HG03575 (cell line): ENCODE measurements at regions not wholly inside any gene's neighbourhood (a gene's known extent, or its start where the extent isn't known, plus 50 kb on each side); places are given as distances from the start of the nearest gene placed in this dataset.

Source experiments
- ATAC-seq: cut with Tn5 transposase; IDR thresholded peaks from one replicate; pipeline ENCODE4 v1.9.1; 2021; ENCODE audit not compliant: unreplicated experiment, insufficient number of reproducible peaks, low FRiP score; ENCODE audit errors: extremely low read depth

DNA sequence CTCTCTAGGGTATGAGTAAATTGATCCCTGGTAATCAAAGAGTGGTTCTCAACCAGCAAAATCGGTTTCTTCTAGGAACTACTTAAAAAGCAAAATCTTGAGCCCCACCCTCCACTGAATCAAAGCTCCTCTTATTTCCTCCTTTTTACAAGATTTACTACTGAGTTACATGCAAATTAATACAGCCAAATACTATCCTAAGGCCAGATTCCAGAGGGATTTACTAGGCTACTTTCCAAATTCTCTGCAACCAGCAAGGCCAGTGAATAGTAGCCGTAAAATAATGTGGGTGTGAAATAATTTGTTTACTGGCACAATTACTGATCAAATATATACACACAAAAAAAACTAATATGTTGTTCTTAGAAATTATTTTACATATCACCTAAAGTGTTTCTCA is 1583.8 kb downstream of the NCAM2 start:
- ATAC-seq = no peak

DNA sequence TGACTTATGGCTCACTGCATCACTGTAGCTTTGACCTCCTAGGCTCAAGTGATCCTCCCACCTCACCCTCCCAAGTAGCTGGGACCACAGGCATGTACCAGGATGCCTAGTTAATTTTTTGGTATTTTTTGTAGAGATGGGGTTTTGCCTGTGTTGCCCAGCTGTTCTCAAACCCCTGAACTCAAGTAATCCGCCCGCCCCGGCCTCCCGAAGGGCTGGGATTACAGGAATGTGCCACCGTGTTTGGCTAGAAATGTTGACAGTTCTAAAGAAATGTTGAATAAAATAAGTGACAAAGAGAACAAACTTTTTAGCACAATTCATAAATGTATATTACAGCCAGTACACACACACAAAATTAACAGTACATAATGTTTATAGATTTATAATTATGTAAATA is 1586.1 kb downstream of the NCAM2 start:
- ATAC-seq = no peak

- no peak for ATAC-seq
These were observed 1587.3 kb downstream of the NCAM2 start for GRCh38 chr21:22585558-22585957.

- no peak for ATAC-seq
These were observed 1599.5 kb downstream of the NCAM2 start for GRCh38 chr21:22597660-22598255.

GRCh38 chr21:22609802-22610201 is 1611.6 kb downstream of the NCAM2 start:
- no peak for ATAC-seq

DNA sequence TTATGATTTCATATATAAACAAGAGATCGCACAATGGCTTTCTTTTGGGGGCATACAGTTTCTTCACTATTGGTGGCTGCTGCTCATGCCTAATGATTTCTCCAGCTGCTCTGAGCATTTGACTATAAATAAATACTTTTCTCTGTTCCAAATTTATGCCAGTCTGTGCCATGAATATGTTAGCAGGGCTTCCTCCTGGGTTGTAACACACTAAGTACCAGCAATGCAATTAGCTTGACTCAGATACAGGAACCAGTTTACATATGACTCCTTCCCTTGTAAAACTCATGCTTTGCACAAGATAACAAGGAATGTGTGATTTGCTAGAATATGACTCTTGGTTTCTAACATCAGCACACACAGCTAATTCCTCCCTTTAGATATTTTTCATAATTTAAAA is 1629.7 kb downstream of the NCAM2 start:
- no peak for ATAC-seq

- ATAC-seq = no peak
These were observed 1632.8 kb downstream of the NCAM2 start for GRCh38 chr21:22630953-22631465.

DNA sequence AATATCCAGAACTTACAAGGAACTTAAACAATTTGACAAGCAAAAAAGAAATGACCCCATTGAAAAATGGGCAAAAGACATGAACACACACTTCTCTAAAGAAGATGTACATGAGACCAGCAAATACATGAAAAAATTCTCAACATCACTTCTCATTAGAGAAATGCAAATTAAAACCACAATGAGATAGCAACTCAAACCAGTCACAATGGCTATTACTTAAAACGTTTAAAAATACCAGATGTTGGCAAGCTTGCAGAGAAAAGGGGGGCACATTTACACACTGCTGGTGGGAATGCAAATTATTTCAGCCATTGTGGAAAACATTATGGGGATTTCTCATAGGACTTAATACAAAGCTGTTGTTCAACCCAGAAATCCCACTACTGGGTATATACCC is 1634.0 kb downstream of the NCAM2 start:
- ATAC-seq = no peak

DNA sequence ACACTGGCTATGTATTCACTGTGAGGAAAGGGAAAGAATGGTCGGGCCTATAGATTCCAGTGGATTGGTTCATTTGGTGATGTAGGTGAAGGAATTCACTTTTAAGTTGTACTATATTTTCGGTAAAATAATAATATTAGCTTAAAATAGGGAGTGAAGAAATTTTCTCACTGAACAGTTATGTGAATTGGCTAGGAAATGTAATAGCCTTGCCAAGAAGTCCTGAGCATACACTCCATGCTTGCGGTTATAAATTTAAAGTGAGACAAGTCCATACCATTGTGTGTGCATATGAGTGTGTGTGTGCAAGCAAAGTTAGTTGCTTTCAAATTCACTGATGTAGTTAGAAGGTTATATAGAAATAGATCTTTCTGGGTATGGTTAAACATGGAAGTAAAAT is 1651.0 kb downstream of the NCAM2 start:
- no peak for ATAC-seq

DNA sequence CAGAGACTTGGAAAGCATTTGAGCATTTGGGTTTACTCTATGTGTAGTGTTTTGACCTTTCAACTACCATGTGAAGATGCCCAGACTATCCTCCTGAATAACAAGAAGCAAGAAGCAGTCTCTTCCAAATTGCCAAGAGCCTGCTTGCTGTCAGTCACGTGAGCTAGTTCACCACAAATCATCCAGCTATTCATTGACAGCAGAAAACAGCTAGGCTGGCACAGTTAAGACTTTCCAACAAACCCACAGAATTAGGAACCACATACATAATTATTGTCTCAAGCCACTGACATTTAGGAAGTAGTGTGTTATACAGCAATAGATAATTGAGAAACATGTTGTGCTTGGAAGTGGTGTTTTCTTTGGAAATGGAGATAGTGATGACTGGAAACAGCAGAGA is 1652.0 kb downstream of the NCAM2 start:
- no peak for ATAC-seq

GRCh38 chr21:22657781-22658180 is 1659.6 kb downstream of the NCAM2 start:
- ATAC-seq = no peak

GRCh38 chr21:22670148-22670547 is 1671.9 kb downstream of the NCAM2 start:
- no peak for ATAC-seq

- no peak for ATAC-seq
These were observed 1681.0 kb downstream of the NCAM2 start for GRCh38 chr21:22679207-22679606.

GRCh38 chr21:22691658-22692057 is 1693.4 kb downstream of the NCAM2 start:
- no peak for ATAC-seq

DNA sequence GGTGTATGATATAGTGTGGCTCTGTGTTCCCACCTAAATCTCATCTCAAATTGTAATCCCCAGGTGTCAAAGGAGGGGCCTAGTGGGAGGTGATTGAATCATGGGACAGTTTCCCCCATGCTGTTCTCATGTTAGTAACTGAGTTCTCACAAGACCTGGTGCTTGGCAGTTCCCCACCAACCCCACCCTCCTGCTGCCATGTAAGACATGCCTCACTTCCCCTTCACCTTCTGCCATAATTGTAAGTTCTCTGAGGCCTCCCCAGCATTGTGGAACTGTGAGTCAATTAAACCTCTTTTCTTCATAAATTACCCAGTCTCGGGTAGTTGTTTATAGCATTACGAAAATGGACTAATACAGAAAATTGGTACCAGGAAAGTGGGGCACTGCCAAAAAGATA is 1705.3 kb downstream of the NCAM2 start:
- ATAC-seq = no peak

DNA sequence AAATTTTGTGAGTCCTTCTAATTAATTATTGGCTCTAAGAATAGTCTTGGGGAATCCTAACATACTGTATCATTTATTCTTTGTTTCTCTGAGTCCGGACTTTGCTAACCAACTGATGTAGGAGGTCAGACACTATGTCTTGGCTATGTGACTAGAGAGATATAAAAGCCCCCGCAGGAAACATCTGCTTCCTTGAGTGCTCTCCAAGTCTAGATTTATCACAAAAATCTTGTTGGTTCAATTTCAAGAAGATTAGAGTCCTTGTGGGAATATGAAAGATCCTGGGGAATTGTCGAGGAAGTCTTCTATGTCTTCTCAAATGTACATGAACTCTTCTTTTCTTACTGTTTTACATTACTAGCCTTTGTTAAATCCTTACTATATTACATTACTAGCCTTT is 1712.5 kb downstream of the NCAM2 start:
- ATAC-seq = no peak

DNA sequence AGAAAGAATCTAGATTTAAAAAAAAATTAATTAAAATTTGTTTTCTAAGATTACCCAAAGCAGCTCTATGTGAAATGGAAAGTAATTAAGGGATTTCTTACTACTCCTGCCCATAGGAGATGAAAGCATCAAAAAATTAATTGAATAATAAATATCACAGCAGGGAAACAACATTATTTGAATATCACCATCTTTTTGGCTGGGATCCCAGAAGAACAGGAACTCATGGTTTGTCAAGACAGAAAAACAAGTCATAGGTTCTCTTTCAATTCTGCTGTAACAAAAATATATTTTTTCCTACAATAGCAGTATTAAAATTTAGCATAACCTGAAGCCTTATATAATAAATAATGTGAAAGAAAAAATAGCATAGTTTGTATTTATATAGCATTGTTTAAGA is 1713.4 kb downstream of the NCAM2 start:
- ATAC-seq = no peak

- no peak for ATAC-seq
These were observed 1727.2 kb downstream of the NCAM2 start for GRCh38 chr21:22725436-22725835.

GRCh38 chr21:22728091-22728490 is 1729.9 kb downstream of the NCAM2 start:
- ATAC-seq = no peak

- no peak for ATAC-seq
These were observed 1744.9 kb downstream of the NCAM2 start for GRCh38 chr21:22743085-22743484.

DNA sequence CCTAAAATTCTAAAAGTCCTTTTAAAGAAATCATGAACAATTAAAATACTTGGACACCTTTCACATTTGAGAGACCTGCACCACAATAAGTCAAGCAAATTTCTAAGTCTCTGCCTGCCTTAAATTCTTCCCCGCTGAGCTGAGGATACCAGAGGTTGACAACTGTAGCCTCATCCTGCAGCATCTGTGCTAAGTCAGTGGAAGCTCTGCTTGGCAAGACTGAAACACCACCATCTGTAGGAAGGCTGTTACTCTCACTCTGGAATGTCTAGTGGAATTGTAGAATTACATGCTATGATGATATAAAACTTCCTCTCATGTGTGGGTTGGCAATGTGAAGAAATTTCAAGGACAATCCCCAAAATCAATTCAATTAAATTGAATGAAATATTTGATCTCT is 1756.5 kb downstream of the NCAM2 start:
- ATAC-seq = no peak
